ENCODE measurements at regions not wholly inside any gene's neighbourhood (a gene's known extent, or its start where the extent isn't known, plus 50 kb on each side); places are given as distances from the start of the nearest gene placed in this dataset.

- TF ChIP-seq, protein P1, sequence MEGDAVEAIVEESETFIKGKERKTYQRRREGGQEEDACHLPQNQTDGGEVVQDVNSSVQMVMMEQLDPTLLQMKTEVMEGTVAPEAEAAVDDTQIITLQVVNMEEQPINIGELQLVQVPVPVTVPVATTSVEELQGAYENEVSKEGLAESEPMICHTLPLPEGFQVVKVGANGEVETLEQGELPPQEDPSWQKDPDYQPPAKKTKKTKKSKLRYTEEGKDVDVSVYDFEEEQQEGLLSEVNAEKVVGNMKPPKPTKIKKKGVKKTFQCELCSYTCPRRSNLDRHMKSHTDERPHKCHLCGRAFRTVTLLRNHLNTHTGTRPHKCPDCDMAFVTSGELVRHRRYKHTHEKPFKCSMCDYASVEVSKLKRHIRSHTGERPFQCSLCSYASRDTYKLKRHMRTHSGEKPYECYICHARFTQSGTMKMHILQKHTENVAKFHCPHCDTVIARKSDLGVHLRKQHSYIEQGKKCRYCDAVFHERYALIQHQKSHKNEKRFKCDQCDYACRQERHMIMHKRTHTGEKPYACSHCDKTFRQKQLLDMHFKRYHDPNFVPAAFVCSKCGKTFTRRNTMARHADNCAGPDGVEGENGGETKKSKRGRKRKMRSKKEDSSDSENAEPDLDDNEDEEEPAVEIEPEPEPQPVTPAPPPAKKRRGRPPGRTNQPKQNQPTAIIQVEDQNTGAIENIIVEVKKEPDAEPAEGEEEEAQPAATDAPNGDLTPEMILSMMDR (IDR thresholded peaks at IDR 0.05; ENCODE audit: unreplicated experiment): no peak
- DNase-seq: no peak
- CTCF ChIA-PET: interaction anchor here (1.2 kb wide), 1 partner anchor 9 kb away, joined by 3 read pairs; no protein-coding TSS in a partner anchor
- H3K36me3 Mint-ChIP-seq (ENCODE audit: insufficient read depth, unreplicated experiment): no peaks in the 10 kb centered on the region
- H3K27me3 Mint-ChIP-seq (ENCODE audit: unreplicated experiment): peaks cover 84% of the 10 kb centered on the region
- no peaks in the 10 kb centered on the region for H3K4me1 Mint-ChIP-seq (ENCODE audit: low read depth, unreplicated experiment)
- H3K27ac Mint-ChIP-seq (ENCODE audit: unreplicated experiment): no peak overlapping the region
- no peaks in the 10 kb centered on the region for H3K9me3 Mint-ChIP-seq (ENCODE audit: low read depth, unreplicated experiment)
- intact Hi-C loops (cut with micrococcal nuclease; ENCODE audit: unreplicated experiment): no loop called here
- BruUV-seq (replicated peaks): no TSS peak
- H3K4me3 Mint-ChIP-seq (ENCODE audit: low read depth, unreplicated experiment): no peak overlapping the region
Observed at GRCh38 chr7:35348611-35349400, 94.9 kb upstream of the TBX20 start.

- intact Hi-C loops (cut with micrococcal nuclease; ENCODE audit: unreplicated experiment): loop anchor here (5.0 kb wide), 1 partner anchor 420 kb away; no protein-coding TSS in a partner anchor
- H3K27ac Mint-ChIP-seq (ENCODE audit: unreplicated experiment): no peak overlapping the region
- TF ChIP-seq, protein P1 (IDR thresholded peaks at IDR 0.05; ENCODE audit: unreplicated experiment): no peak
- peaks cover 54% of the 10 kb centered on the region for H3K27me3 Mint-ChIP-seq (ENCODE audit: unreplicated experiment)
- no peak for DNase-seq
- CTCF ChIA-PET: no interaction called here
- no peaks in the 10 kb centered on the region for H3K4me1 Mint-ChIP-seq (ENCODE audit: low read depth, unreplicated experiment)
- H3K36me3 Mint-ChIP-seq (ENCODE audit: insufficient read depth, unreplicated experiment): no peaks in the 10 kb centered on the region
- no peaks in the 10 kb centered on the region for H3K9me3 Mint-ChIP-seq (ENCODE audit: low read depth, unreplicated experiment)
- H3K4me3 Mint-ChIP-seq (ENCODE audit: low read depth, unreplicated experiment): no peak overlapping the region
- BruUV-seq (replicated peaks): no TSS peak
Observed at GRCh38 chr7:35342786-35343185, 88.9 kb upstream of the TBX20 start.

GRCh38 chr7:35339811-35340210, 85.9 kb upstream of the TBX20 start:
- no peak overlapping the region for H3K4me3 Mint-ChIP-seq (ENCODE audit: low read depth, unreplicated experiment)
- DNase-seq: no peak
- H3K36me3 Mint-ChIP-seq (ENCODE audit: insufficient read depth, unreplicated experiment): no peaks in the 10 kb centered on the region
- CTCF ChIA-PET: interaction anchor here (0.7 to 1.2 kb wide), 2 partner anchors 9 to 15 kb away, joined by 3 to 4 read pairs; no protein-coding TSS in a partner anchor
- TF ChIP-seq, protein P1 (IDR thresholded peaks at IDR 0.05; ENCODE audit: unreplicated experiment): no peak
- no peak overlapping the region for H3K27ac Mint-ChIP-seq (ENCODE audit: unreplicated experiment)
- no peaks in the 10 kb centered on the region for H3K4me1 Mint-ChIP-seq (ENCODE audit: low read depth, unreplicated experiment)
- H3K9me3 Mint-ChIP-seq (ENCODE audit: low read depth, unreplicated experiment): no peaks in the 10 kb centered on the region
- H3K27me3 Mint-ChIP-seq (ENCODE audit: unreplicated experiment): peaks cover 24% of the 10 kb centered on the region
- BruUV-seq (replicated peaks): no TSS peak
- intact Hi-C loops (cut with micrococcal nuclease; ENCODE audit: unreplicated experiment): loop anchor here (5.0 kb wide), 1 partner anchor 418 kb away; no protein-coding TSS in a partner anchor

DNA sequence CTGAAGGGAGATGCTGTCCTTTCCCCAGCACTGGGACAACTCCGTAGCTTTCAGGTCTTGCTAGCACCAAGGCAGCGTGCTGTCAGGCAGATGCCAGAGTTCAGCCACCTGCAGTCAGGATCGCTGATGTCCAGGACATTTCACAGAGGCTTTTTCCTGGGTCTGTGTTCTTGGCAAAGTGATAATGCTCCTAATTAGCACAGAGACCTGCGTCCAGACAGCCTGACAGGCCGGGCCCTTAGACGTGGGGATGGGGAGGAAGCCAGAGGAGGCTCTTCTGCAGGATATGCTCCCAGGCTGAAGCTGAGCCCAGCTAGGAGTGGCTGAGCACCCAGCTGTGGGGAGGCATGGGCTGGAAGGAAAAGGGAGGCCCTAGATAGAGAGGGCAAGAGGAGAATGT, 82.5 kb upstream of the TBX20 start:
- H3K36me3 Mint-ChIP-seq (ENCODE audit: insufficient read depth, unreplicated experiment): no peaks in the 10 kb centered on the region
- peaks cover 8% of the 10 kb centered on the region for H3K4me1 Mint-ChIP-seq (ENCODE audit: low read depth, unreplicated experiment)
- no peak overlapping the region for H3K27ac Mint-ChIP-seq (ENCODE audit: unreplicated experiment)
- TF ChIP-seq, protein P1 (IDR thresholded peaks at IDR 0.05; ENCODE audit: unreplicated experiment): no peak
- intact Hi-C loops (cut with micrococcal nuclease; ENCODE audit: unreplicated experiment): no loop called here
- H3K27me3 Mint-ChIP-seq (ENCODE audit: unreplicated experiment): peaks cover 16% of the 10 kb centered on the region
- CTCF ChIA-PET: no interaction called here
- no TSS peak for BruUV-seq (replicated peaks)
- H3K4me3 Mint-ChIP-seq (ENCODE audit: low read depth, unreplicated experiment): no peak overlapping the region
- DNase-seq: no peak
- no peaks in the 10 kb centered on the region for H3K9me3 Mint-ChIP-seq (ENCODE audit: low read depth, unreplicated experiment)
